ENCODE measurements at regions not wholly inside any gene's neighbourhood (a gene's known extent, or its start where the extent isn't known, plus 50 kb on each side); places are given as distances from the start of the nearest gene placed in this dataset.

- Histone ChIP-seq H3K4me3 (no peak overlapping the region), H3K4me1 (ENCODE audit: insufficient read depth) (no peaks in the 10 kb centered on the region), H3K36me3 (no peaks in the 10 kb centered on the region), H3K27me3 (no peaks in the 10 kb centered on the region), H3K9me3 (no peaks in the 10 kb centered on the region), H3K27ac (no peak overlapping the region)
- TF ChIP-seq EP300 (IDR thresholded peaks at IDR 0.05): no peak
- TF ChIP-seq, protein P1, sequence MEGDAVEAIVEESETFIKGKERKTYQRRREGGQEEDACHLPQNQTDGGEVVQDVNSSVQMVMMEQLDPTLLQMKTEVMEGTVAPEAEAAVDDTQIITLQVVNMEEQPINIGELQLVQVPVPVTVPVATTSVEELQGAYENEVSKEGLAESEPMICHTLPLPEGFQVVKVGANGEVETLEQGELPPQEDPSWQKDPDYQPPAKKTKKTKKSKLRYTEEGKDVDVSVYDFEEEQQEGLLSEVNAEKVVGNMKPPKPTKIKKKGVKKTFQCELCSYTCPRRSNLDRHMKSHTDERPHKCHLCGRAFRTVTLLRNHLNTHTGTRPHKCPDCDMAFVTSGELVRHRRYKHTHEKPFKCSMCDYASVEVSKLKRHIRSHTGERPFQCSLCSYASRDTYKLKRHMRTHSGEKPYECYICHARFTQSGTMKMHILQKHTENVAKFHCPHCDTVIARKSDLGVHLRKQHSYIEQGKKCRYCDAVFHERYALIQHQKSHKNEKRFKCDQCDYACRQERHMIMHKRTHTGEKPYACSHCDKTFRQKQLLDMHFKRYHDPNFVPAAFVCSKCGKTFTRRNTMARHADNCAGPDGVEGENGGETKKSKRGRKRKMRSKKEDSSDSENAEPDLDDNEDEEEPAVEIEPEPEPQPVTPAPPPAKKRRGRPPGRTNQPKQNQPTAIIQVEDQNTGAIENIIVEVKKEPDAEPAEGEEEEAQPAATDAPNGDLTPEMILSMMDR (IDR thresholded peaks at IDR 0.05): no peak
- no peak for TF ChIP-seq POLR2A (IDR thresholded peaks at IDR 0.05)
- no peak for DNase-seq
- intact Hi-C loops (cut with DNase I): no loop called here
- WGBS, 3 donors: 89 to 93% (median 90%) methylated on average over 1 of the region's 1 CpG
These were observed 91.3 kb downstream of the KCNRG start for GRCh38 chr13:50106559-50106958.

DNA sequence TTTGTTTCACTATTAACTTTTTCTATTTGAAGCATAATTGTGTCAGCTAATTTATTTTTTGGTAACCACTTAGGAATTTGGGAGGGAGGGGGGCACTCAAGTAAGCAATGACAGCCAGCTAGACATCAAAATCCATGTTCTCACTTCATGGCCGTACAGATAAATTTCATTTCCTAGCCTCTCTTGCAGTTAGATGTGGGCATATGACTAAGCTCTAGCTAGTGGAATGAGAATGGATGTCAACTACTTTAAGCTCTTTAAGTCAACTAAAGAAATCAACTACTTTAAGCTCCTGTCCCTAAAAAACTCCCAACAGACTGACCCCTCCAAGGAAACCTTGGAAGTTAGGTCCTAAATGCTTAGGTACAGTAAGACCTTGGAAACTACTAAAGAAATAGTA lies 92.0 kb downstream of the KCNRG start:
- Histone ChIP-seq H3K9me3 (no peaks in the 10 kb centered on the region), H3K4me3 (no peak overlapping the region), H3K36me3 (no peaks in the 10 kb centered on the region), H3K27me3 (no peaks in the 10 kb centered on the region), H3K27ac (no peak overlapping the region), H3K4me1 (ENCODE audit: insufficient read depth) (no peaks in the 10 kb centered on the region)
- DNase-seq: no peak
- intact Hi-C loops (cut with DNase I): no loop called here
- TF ChIP-seq EP300 (IDR thresholded peaks at IDR 0.05) (no peak), POLR2A (IDR thresholded peaks at IDR 0.05) (no peak)
- TF ChIP-seq, protein P1 (IDR thresholded peaks at IDR 0.05): no peak
- WGBS, 3 donors: 71 to 84% (median 79%) methylated on average over 1 of the region's 1 CpG

DNA sequence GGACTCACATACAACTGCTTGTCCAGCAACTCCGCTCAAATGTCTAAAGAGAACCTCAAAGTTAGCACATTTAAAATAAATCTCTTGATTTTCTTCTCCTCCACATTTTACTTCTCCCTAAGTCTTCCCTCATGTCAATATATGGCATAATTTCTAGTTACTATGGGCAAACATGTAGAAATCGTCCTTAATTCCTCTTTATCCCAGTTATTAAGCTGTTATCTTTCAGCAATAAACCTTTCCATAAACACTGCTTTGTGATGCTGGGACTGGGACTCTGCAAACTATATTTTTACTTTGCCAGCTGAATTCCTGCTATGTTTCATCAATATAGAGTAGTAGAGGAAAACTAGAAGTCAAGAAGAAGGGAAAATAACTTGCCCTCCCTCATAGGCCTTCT lies 99.7 kb downstream of the KCNRG start:
- no peak for TF ChIP-seq EP300 (IDR thresholded peaks at IDR 0.05)
- TF ChIP-seq, protein P1 (IDR thresholded peaks at IDR 0.05): no peak
- TF ChIP-seq POLR2A (IDR thresholded peaks at IDR 0.05): no peak
- H3K27me3 ChIP-seq: no peaks in the 10 kb centered on the region
- peaks cover 4% of the 10 kb centered on the region for H3K4me1 ChIP-seq (ENCODE audit: insufficient read depth)
- intact Hi-C loops (cut with DNase I): no loop called here
- no peak overlapping the region for H3K4me3 ChIP-seq
- whole genome bisulfite sequencing, 3 donors: 78 to 84% (median 82%) methylated on average over 2 of the region's 2 CpGs
- DNase-seq: no peak
- no peaks in the 10 kb centered on the region for H3K9me3 ChIP-seq
- no peak overlapping the region for H3K27ac ChIP-seq
- H3K36me3 ChIP-seq: no peaks in the 10 kb centered on the region

DNA sequence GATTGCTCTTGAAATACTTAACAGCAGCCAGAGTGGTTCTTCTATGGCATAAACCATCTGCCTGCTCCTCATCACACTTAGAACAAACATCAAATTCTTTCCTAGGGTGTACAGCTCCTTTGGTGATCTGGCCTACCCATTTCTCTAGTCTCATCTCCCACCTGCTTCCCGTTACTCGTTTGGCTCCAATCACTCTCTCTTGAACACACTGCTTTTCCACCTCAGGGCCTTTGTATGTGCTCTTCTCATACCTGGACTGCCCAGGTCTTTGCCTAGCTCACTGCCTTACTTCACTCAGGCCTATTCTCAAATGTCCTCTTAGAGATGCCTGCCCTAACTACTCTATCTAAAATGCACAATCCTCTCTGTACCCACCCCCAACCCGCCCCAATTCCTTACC lies 100.5 kb downstream of the KCNRG start:
- Histone ChIP-seq H3K27me3 (no peaks in the 10 kb centered on the region), H3K36me3 (no peaks in the 10 kb centered on the region), H3K9me3 (no peaks in the 10 kb centered on the region), H3K4me3 (no peak overlapping the region), H3K27ac (no peak overlapping the region), H3K4me1 (ENCODE audit: insufficient read depth) (peaks cover 4% of the 10 kb centered on the region)
- no peak for DNase-seq
- TF ChIP-seq EP300 (IDR thresholded peaks at IDR 0.05) (no peak), POLR2A (IDR thresholded peaks at IDR 0.05) (no peak)
- TF ChIP-seq, protein P1 (IDR thresholded peaks at IDR 0.05): no peak
- 94 to 96% (median 94%) methylated on average over 3 of the region's 3 CpGs for WGBS, 3 donors
- intact Hi-C loops (cut with DNase I): no loop called here

All from ovary (tissue), 7 donors.